Muscle layer of duodenum (tissue), 2 donors: ENCODE measurements at regions not wholly inside any gene's neighbourhood (a gene's known extent, or its start where the extent isn't known, plus 50 kb on each side); places are given as distances from the start of the nearest gene placed in this dataset.

ENCODE experiments used
- H3K27ac ChIP-seq: one replicate; pipeline ENCODE4 v1.7.0; 2013; ENCODE audit warnings: mild to moderate bottlenecking, low read length
- H3K27me3 ChIP-seq: one replicate; pipeline ENCODE4 v1.7.0; 2013; ENCODE audit warnings: low read depth, mild to moderate bottlenecking, control low read depth, low read length
- H3K36me3 ChIP-seq, 2 donors: one replicate each; pipeline ENCODE4 v1.7.0; 2013; ENCODE audit warnings: low read length in 2 of 2, control low read depth in 1 of 2, mild to moderate bottlenecking in 1 of 2; ENCODE audit not compliant: insufficient read depth in 2 of 2, control insufficient read depth in 1 of 2
- H3K4me1 ChIP-seq, 2 donors: one replicate each; pipeline ENCODE4 v1.7.0; 2013; ENCODE audit warnings: low read length in 2 of 2, mild to moderate bottlenecking in 2 of 2, control low read depth in 1 of 2, moderate library complexity in 1 of 2; ENCODE audit not compliant: insufficient read depth in 2 of 2, control insufficient read depth in 1 of 2
- H3K4me3 ChIP-seq, 2 donors: one replicate each; pipeline ENCODE4 v1.7.0; 2013; ENCODE audit warnings: low read length in 2 of 2, low read depth in 1 of 2, mild to moderate bottlenecking in 1 of 2
- H3K9me3 ChIP-seq, 2 donors: one replicate each; pipeline ENCODE4 v1.7.0; 2013; ENCODE audit warnings: low read length in 2 of 2, control low read depth in 1 of 2, mild to moderate bottlenecking in 1 of 2; ENCODE audit not compliant: control insufficient read depth in 1 of 2
- donor health status: healthy.

GRCh38 chr16:6021276-6021943 lies 923.8 kb upstream of the EEF2KMT start:
- no peaks in the 10 kb centered on the region for H3K27me3 ChIP-seq
- H3K36me3 ChIP-seq: no peaks in the 10 kb centered on the region
- H3K4me3 ChIP-seq: no peak overlapping the region

GRCh38 chr16:6020162-6020985 lies 922.8 kb upstream of the EEF2KMT start:
- no peaks in the 10 kb centered on the region for H3K27me3 ChIP-seq
- H3K4me3 ChIP-seq: no peak overlapping the region
- no peak overlapping the region for H3K27ac ChIP-seq
- H3K9me3 ChIP-seq: no peaks in the 10 kb centered on the region
- H3K36me3 ChIP-seq: no peaks in the 10 kb centered on the region
- H3K4me1 ChIP-seq: peaks cover 0 to 13% of the 10 kb centered on the region in 2 donors

More at GRCh38 chr16:6021276-6021943, 923.8 kb upstream of the EEF2KMT start:
- Histone ChIP-seq H3K27ac (no peak overlapping the region), H3K9me3 (no peaks in the 10 kb centered on the region), H3K4me1 (peaks cover 0 to 13% of the 10 kb centered on the region in 2 donors)

GRCh38 chr16:6019490-6019991 lies 921.9 kb upstream of the EEF2KMT start:
- Histone ChIP-seq H3K27me3 (no peaks in the 10 kb centered on the region), H3K4me1 (peaks cover 0 to 13% of the 10 kb centered on the region in 2 donors), H3K36me3 (no peaks in the 10 kb centered on the region), H3K9me3 (no peaks in the 10 kb centered on the region), H3K4me3 (peak overlapping the region in 1 of 2 donors; percentile 36), H3K27ac (no peak overlapping the region)

- Histone ChIP-seq H3K9me3 (no peaks in the 10 kb centered on the region), H3K4me1 (peaks cover 0 to 13% of the 10 kb centered on the region in 2 donors), H3K27ac (no peak overlapping the region), H3K27me3 (no peaks in the 10 kb centered on the region), H3K4me3 (peak overlapping the region in 1 of 2 donors; percentile 36), H3K36me3 (no peaks in the 10 kb centered on the region)
These were observed 921.4 kb upstream of the EEF2KMT start for GRCh38 chr16:6018848-6019489.

- Histone ChIP-seq H3K4me3 (no peak overlapping the region), H3K4me1 (peaks cover 0 to 13% of the 10 kb centered on the region in 2 donors), H3K27ac (no peak overlapping the region), H3K27me3 (no peaks in the 10 kb centered on the region), H3K9me3 (peaks cover 0 to 6% of the 10 kb centered on the region in 2 donors), H3K36me3 (no peaks in the 10 kb centered on the region)
These were observed 919.1 kb upstream of the EEF2KMT start for GRCh38 chr16:6016530-6017184.

GRCh38 chr16:6012716-6013115 lies 915.1 kb upstream of the EEF2KMT start:
- Histone ChIP-seq H3K4me3 (no peak overlapping the region), H3K27me3 (no peaks in the 10 kb centered on the region), H3K4me1 (no peaks in the 10 kb centered on the region), H3K27ac (no peak overlapping the region), H3K36me3 (no peaks in the 10 kb centered on the region), H3K9me3 (peaks cover 0 to 6% of the 10 kb centered on the region in 2 donors)

- no peaks in the 10 kb centered on the region for H3K4me1 ChIP-seq
- no peak overlapping the region for H3K27ac ChIP-seq
- H3K27me3 ChIP-seq: no peaks in the 10 kb centered on the region
- H3K9me3 ChIP-seq: peaks cover 0 to 6% of the 10 kb centered on the region in 2 donors
- no peaks in the 10 kb centered on the region for H3K36me3 ChIP-seq
- no peak overlapping the region for H3K4me3 ChIP-seq
These were observed 911.6 kb upstream of the EEF2KMT start for GRCh38 chr16:6009151-6009550.

GRCh38 chr16:6008670-6009069 lies 911.1 kb upstream of the EEF2KMT start:
- H3K27me3 ChIP-seq: no peaks in the 10 kb centered on the region
- H3K36me3 ChIP-seq: no peaks in the 10 kb centered on the region
- H3K27ac ChIP-seq: no peak overlapping the region
- no peaks in the 10 kb centered on the region for H3K4me1 ChIP-seq
- H3K4me3 ChIP-seq: no peak overlapping the region
- H3K9me3 ChIP-seq: peaks cover 0 to 5% of the 10 kb centered on the region in 2 donors

GRCh38 chr16:5993356-5993755 lies 895.8 kb upstream of the EEF2KMT start:
- H3K4me3 ChIP-seq: no peak overlapping the region
- no peaks in the 10 kb centered on the region for H3K4me1 ChIP-seq
- H3K9me3 ChIP-seq: no peaks in the 10 kb centered on the region
- no peaks in the 10 kb centered on the region for H3K27me3 ChIP-seq
- no peaks in the 10 kb centered on the region for H3K36me3 ChIP-seq
- no peak overlapping the region for H3K27ac ChIP-seq

GRCh38 chr16:5982979-5983378 lies 885.4 kb upstream of the EEF2KMT start:
- Histone ChIP-seq H3K27me3 (no peaks in the 10 kb centered on the region), H3K36me3 (no peaks in the 10 kb centered on the region), H3K9me3 (no peaks in the 10 kb centered on the region), H3K4me3 (no peak overlapping the region), H3K4me1 (no peaks in the 10 kb centered on the region), H3K27ac (no peak overlapping the region)
